ENCODE measurements at regions not wholly inside any gene's neighbourhood (a gene's known extent, or its start where the extent isn't known, plus 50 kb on each side); places are given as distances from the start of the nearest gene placed in this dataset.

- no peak for TF ChIP-seq EZH2 (IDR thresholded peaks at IDR 0.05; ENCODE audit: insufficient read depth, poor library complexity, severe bottlenecking)
- no peak for TF ChIP-seq EZH2phosphoT487 (IDR thresholded peaks at IDR 0.05; ENCODE audit: insufficient read depth, low read depth)
Observed at GRCh38 chr15:96406291-96406690, 75.8 kb downstream of the NR2F2 start.

Data from GM23248 (cell line).